ENCODE measurements at regions not wholly inside any gene's neighbourhood (a gene's known extent, or its start where the extent isn't known, plus 50 kb on each side); places are given as distances from the start of the nearest gene placed in this dataset.
"Not testable (repeated sequence)": the region's sequence is repeated elsewhere in the genome, so short reads cannot be mapped to it uniquely, and the experiment has no call there.

- in situ Hi-C loops (cut with MboI; ENCODE audit: low sequenced_read_pairs) = no loop called here
Observed at GRCh38 chr7:121745856-121746255, 127.1 kb upstream of the PTPRZ1 start.

- in situ Hi-C loops (cut with MboI; ENCODE audit: low sequenced_read_pairs) = no loop called here
Observed at GRCh38 chr7:121744877-121745276, 128.1 kb upstream of the PTPRZ1 start.

GRCh38 chr7:121744319-121744718, 128.6 kb upstream of the PTPRZ1 start:
- in situ Hi-C loops (cut with MboI; ENCODE audit: low sequenced_read_pairs) = no loop called here

- in situ Hi-C loops (cut with MboI; ENCODE audit: low sequenced_read_pairs) = no loop called here
Observed at GRCh38 chr7:121741896-121742295, 131.1 kb upstream of the PTPRZ1 start.

- in situ Hi-C loops (cut with MboI; ENCODE audit: low sequenced_read_pairs) = no loop called here
Observed at GRCh38 chr7:121739465-121739864, 133.5 kb upstream of the PTPRZ1 start.

DNA sequence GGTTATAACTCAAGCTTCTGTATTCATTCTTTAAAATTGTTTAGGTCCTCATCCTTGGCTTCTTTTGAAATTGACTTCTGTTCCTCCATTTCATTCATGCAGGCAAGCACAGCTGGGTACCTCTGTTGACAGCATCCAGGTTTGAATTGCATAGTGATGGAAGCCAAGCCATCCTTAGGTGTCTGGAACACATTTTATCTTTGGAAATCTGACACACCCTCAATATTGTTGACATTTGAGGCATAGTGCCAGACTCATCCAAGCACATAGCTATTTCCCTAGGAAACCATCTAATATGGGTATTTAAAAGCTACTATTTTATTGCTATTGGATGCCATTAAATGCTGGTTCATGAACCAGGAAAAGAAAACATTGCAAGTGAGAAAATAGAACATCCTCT, 142.1 kb upstream of the PTPRZ1 start:
- in situ Hi-C loops (cut with MboI; ENCODE audit: low sequenced_read_pairs) = no loop called here

- in situ Hi-C loops (cut with MboI; ENCODE audit: low sequenced_read_pairs) = no loop called here
Observed at GRCh38 chr7:121714559-121715303, 158.2 kb upstream of the PTPRZ1 start.

DNA sequence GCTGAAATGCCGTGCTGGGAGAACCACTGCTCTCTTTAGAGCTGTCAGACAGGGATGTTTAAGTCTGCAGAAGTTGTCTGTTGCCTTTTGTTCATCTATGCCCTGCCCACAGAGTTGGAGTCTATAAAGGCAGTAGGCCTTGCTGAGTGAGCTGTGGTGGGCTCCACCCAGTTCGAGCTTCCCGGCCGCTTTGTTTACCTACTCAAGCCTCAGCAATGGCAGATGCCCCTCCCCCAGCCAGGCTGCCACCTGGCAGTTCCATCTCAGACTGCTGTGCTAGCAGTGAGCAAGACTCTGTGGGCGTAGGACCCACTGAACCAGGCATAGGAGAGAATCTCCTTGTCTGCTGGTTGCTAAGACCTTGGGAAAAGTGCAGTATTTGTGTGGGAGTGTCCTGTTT, 160.0 kb upstream of the PTPRZ1 start:
- in situ Hi-C loops (cut with MboI; ENCODE audit: low sequenced_read_pairs) = not testable (repeated sequence)

DNA sequence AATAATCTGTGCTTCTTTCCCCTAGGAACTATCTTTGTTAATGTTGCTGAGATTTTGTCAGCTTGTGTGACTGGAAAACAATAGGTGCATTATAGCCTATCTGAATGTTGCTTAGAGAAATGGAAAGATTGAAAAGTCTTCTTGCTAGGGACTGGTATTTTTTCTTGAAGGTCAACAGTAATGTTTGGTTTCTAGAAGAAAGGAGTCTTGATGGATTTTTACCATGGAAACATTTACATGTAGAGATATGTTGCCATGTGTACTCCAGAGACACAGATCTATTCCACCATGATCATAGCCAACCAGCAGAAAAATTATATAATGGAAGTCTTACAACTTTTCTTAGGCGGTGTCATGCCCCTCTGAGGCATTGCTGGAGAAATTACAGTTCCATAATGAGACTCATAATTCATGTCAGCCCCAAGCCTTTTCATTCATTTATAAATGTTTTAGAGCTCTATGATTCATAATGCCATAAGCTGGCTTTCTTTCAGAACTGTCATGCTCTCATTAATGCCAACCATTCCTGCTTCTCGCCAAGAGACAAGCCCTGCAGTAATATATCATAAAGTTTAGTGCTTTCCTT, 175.1 kb upstream of the PTPRZ1 start:
- in situ Hi-C loops (cut with MboI; ENCODE audit: low sequenced_read_pairs) = no loop called here

DNA sequence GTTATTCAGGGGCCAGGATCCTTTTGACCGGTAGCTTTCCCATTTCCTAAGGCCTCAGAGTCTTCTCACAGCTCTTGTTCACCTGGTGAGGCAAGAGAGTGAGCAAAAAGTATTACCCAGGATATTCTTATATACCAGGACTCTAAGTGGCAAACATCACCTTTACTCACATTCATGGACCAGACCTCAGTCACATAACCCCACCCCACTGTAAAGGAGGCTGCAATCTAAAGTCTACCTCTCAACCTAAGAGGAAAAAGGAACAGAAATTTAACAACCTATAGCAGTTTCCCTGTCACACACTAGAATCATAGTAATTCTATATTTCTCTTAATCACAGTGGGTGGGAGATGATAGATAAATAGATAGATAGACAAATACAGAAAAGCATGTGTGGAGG, 176.0 kb upstream of the PTPRZ1 start:
- in situ Hi-C loops (cut with MboI; ENCODE audit: low sequenced_read_pairs) = no loop called here

DNA sequence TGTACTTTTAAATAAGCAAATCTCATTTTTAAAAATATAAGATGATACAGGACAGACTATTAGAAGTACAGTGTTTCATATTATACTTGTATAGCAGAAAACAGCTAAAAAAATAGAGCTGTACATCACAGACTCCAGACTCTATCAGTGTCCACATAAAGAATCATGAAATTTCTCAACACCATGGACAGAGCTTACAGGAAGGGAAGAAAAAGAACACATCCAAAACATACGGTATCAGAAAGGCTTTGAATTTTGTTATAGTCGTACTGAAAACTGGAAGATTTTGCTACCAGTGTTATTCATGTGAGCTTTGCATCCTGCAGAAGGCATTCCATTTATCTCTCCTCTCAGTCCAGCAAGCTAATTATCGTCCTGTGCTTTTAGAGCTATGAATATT, 183.2 kb upstream of the PTPRZ1 start:
- in situ Hi-C loops (cut with MboI; ENCODE audit: low sequenced_read_pairs) = no loop called here

DNA sequence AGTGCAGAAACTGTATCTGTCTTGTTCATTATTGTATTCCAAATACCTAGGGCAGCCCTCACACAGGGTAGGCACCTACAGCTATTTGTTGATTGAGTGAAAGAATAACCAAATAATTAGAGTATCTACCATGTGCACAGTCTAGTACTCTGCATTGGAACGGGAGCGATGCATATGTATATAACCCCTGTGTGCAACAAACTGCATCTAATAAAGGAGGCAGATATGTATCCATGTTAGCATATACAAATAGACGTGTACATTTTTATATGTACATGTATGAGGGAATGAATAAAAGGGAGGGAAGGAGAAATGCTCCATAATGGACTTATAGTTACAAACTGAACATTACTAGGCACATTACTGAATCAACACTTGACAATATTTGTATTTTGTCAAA, 191.3 kb upstream of the PTPRZ1 start:
- in situ Hi-C loops (cut with MboI; ENCODE audit: low sequenced_read_pairs) = no loop called here

GRCh38 chr7:121676168-121676567, 196.8 kb upstream of the PTPRZ1 start:
- in situ Hi-C loops (cut with MboI; ENCODE audit: low sequenced_read_pairs) = no loop called here

- in situ Hi-C loops (cut with MboI; ENCODE audit: low sequenced_read_pairs) = not testable (repeated sequence)
Observed at GRCh38 chr7:121674455-121674854, 198.5 kb upstream of the PTPRZ1 start.

GRCh38 chr7:121669144-121669543, 203.8 kb upstream of the PTPRZ1 start:
- in situ Hi-C loops (cut with MboI; ENCODE audit: low sequenced_read_pairs) = no loop called here

GRCh38 chr7:121666306-121666705, 206.7 kb upstream of the PTPRZ1 start:
- in situ Hi-C loops (cut with MboI; ENCODE audit: low sequenced_read_pairs) = no loop called here

GRCh38 chr7:121643320-121643719, 229.6 kb upstream of the PTPRZ1 start:
- in situ Hi-C loops (cut with MboI; ENCODE audit: low sequenced_read_pairs) = no loop called here

DNA sequence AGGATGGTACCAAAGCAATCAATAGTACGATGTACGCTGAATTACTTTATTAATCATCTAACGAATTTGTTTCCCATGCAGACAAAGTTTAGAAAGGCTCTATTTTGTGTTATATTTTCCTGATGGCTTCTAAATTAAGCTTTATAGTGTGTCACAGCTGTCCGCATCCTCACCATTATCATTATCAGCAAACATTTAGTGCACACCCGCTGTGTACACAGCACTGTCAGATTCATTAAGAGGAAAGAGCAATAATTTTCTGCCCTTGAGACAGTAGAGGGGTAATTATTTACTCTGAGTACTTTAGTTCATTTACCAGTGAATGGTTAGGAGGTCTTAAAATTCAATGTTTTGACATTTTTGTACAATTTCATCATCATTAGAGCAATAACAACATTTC, 233.3 kb upstream of the PTPRZ1 start:
- in situ Hi-C loops (cut with MboI; ENCODE audit: low sequenced_read_pairs) = no loop called here

GRCh38 chr7:121638286-121638685, 234.7 kb upstream of the PTPRZ1 start:
- in situ Hi-C loops (cut with MboI; ENCODE audit: low sequenced_read_pairs) = no loop called here

- in situ Hi-C loops (cut with MboI; ENCODE audit: low sequenced_read_pairs) = no loop called here
Observed at GRCh38 chr7:121634356-121634755, 238.2 kb upstream of the FAM3C start.

DNA sequence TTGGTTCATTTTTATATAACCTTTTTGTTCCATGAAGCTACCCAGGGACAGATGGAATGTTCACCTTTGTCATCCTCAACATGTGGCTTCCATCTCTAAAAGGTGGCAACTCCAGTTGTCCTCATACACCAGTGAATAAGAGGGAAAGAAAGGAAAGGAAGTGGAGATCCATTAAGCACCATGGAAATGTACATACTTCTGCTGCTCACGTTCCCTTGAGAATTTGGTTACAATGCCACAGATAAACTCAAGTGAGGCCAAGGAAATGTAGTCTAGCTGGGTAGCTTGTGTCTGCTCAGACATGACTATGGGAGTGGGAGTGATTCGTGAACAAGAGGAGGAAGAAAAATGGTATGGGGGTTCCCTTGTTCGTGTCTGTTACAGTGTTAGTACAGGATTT, 237.1 kb upstream of the FAM3C start:
- in situ Hi-C loops (cut with MboI; ENCODE audit: low sequenced_read_pairs) = no loop called here

DNA sequence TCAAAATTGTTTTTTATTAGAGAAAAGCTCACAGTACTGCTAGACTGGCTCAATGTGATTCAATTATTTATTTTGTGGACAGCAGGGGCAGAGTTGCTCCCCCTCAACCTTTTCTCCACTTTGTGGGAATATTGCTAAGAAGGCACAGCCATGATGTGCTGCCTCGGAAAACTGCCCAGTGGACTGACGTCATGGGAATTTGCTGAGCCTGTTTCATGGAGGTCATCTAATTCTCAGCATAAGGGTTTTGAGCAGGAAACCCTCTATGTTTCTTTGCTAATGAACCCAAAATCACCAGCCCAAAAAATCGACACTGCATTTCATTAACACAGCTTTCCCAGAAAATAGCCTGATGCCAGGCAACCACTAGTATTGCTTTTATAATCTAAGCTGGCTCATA, 228.8 kb upstream of the FAM3C start:
- in situ Hi-C loops (cut with MboI; ENCODE audit: low sequenced_read_pairs) = no loop called here

Data from HL-60/S4 treated with retinoic acid at 250 ng/mL for 4 days and 3 days (cell line).